GM06990 (cell line): ENCODE measurements at regions not wholly inside any gene's neighbourhood (a gene's known extent, or its start where the extent isn't known, plus 50 kb on each side); places are given as distances from the start of the nearest gene placed in this dataset.

Experiments
- DNase-seq: peaks from one replicate; pipeline ENCODE4 v3.0.0-alpha.2; 2011; ENCODE audit not compliant: insufficient read length; ENCODE audit errors: extremely low read depth
- H3K27me3 ChIP-seq: replicated peaks from 2 replicates; pipeline ENCODE4 v1.6.0; 2011; ENCODE audit warnings: low read length; ENCODE audit not compliant: control insufficient read depth, insufficient read depth
- H3K36me3 ChIP-seq: 2 replicates; pipeline ENCODE4 v1.5.1; 2011; ENCODE audit warnings: low read length; ENCODE audit not compliant: control insufficient read depth, insufficient read depth
- H3K4me3 ChIP-seq: replicated peaks from 2 replicates; pipeline ENCODE4 v1.5.1; 2011; ENCODE audit warnings: low read depth, mild to moderate bottlenecking, control low read depth, low read length
- CTCF ChIP-seq: IDR thresholded peaks from 2 replicates; pipeline ENCODE4 v1.5.1; 2011; ENCODE audit warnings: low read length, control low read depth, mild to moderate bottlenecking, inconsistent platforms; ENCODE audit not compliant: insufficient read depth, poor library complexity, severe bottlenecking

GRCh38 chr1:115465802-115466363 is 127.8 kb upstream of the NGF start:
- DNase-seq, result no peak
- no peak overlapping the region for H3K4me3 ChIP-seq
- no peaks in the 10 kb centered on the region; the same call in 1 of the 2 replicates for H3K27me3 ChIP-seq
- H3K36me3 ChIP-seq, result no peaks in the 10 kb centered on the region
- no peak for TF ChIP-seq CTCF

GRCh38 chr1:115463347-115463746 is 125.3 kb upstream of the NGF start:
- DNase-seq, result no peak
- H3K27me3 ChIP-seq, result no peaks in the 10 kb centered on the region; the same call in 1 of the 2 replicates
- H3K36me3 ChIP-seq, result no peaks in the 10 kb centered on the region
- no peak overlapping the region for H3K4me3 ChIP-seq
- TF ChIP-seq CTCF, result no peak

- DNase-seq, result no peak
- H3K36me3 ChIP-seq, result no peaks in the 10 kb centered on the region
- no peaks in the 10 kb centered on the region; the same call in 1 of the 2 replicates for H3K27me3 ChIP-seq
- TF ChIP-seq CTCF, result no peak
- H3K4me3 ChIP-seq, result no peak overlapping the region
These were observed 124.6 kb upstream of the NGF start for GRCh38 chr1:115462566-115463076.

- no peak overlapping the region for H3K4me3 ChIP-seq
- no peak for TF ChIP-seq CTCF
- no peaks in the 10 kb centered on the region for H3K27me3 ChIP-seq
- DNase-seq, result no peak
- H3K36me3 ChIP-seq, result no peaks in the 10 kb centered on the region
These were observed 123.5 kb upstream of the NGF start for GRCh38 chr1:115461526-115461925.

- DNase-seq, result no peak
- Histone ChIP-seq H3K27me3 (no peaks in the 10 kb centered on the region; the same call in 1 of the 2 replicates), H3K4me3 (no peak overlapping the region), H3K36me3 (no peaks in the 10 kb centered on the region)
- TF ChIP-seq CTCF, result no peak
These were observed 121.1 kb upstream of the NGF start for GRCh38 chr1:115459161-115459560.
